ENCODE measurements at regions not wholly inside any gene's neighbourhood (a gene's known extent, or its start where the extent isn't known, plus 50 kb on each side); places are given as distances from the start of the nearest gene placed in this dataset.

DNA sequence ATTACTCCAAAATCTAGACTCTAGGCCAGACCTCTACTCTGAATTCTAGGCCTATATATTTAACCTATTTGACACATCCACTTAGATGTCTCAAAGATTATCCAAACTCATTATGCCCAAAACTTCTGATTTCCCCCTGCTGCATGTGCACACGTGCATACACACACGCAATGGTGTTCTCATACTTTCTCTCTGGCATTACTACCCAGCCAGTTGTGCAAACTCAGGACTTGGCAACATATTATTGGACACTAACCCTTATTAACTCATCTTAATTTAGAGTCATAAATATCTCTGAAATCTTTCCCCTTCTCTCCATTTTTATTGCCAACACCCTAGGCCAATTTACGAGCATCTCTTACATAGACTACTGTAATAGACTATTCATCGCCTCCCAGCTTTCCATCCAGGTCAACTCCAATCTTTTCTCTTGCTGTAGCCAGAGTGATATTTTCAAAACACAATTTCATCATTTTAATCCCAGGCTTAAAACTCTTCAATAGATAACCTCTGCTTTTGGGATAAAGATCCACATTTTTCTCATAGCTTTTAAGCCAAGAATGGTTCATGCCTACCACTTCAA, 141.2 kb upstream of the VLDLR start:
- no peaks in the 10 kb centered on the region for H3K36me3 Mint-ChIP-seq
- DNase-seq, result no peak
- H3K27me3 Mint-ChIP-seq (ENCODE audit: low read depth in 3 of 3), result peaks cover 0 to 2% (median under 1%) of the 10 kb centered on the region in 3 donors
- no peaks in the 10 kb centered on the region for H3K4me1 Mint-ChIP-seq
- no peak overlapping the region for H3K27ac Mint-ChIP-seq
- H3K4me3 Mint-ChIP-seq, result no peak overlapping the region
- H3K9me3 Mint-ChIP-seq, result peaks cover 0 to 5% (median 0%) of the 10 kb centered on the region in 6 donors

DNA sequence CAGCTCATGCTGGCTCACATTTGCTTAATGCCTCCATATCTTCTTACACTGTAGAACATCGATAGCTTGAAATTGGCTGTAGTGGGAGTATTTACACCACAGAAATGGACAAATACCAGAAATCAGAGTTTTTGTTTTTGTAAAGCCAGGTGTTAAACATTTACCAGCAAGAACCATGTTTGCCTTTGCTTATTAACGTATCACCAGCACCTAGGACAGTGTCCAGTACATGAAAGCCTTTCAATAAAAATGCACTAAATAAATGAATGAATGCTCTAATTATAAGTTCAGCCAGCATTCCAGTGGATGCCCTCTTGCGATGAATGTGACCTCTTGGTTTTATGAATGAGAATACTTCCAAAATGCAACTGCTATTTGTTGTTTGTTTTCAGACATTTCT, 140.4 kb upstream of the VLDLR start:
- H3K4me1 Mint-ChIP-seq, result no peaks in the 10 kb centered on the region
- H3K27me3 Mint-ChIP-seq (ENCODE audit: low read depth in 3 of 3), result peaks cover 0 to 2% (median 1%) of the 10 kb centered on the region in 3 donors

DNA sequence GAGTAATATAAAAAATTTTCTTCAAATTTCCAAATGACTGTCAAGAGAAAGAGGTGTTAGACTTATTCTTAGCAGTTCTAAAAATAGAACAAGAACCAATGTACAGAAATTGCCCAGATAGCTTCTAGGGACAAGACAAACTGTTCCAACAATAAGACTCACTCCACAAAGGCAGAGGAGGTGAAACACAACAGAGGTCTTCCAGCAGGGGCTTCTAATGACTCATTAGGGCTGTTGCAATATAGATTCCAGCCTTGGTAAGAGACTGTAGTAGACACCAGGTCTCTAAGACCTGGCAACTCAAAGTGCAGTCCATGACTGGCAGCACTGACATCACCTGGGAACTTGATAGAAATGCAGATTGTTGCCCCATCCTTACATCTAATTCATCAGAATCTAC, 134.6 kb upstream of the VLDLR start:
- Mint-ChIP-seq H3K27ac (no peak overlapping the region), H3K9me3 (peaks cover 0 to 2% (median 0%) of the 10 kb centered on the region in 6 donors), H3K4me3 (no peak overlapping the region), H3K27me3 (ENCODE audit: low read depth in 3 of 3) (peaks cover 0 to 9% (median 1%) of the 10 kb centered on the region in 3 donors), H3K4me1 (no peaks in the 10 kb centered on the region), H3K36me3 (no peaks in the 10 kb centered on the region)
- no peak for DNase-seq

More for the DNA sequence above, 140.4 kb upstream of the VLDLR start:
- Mint-ChIP-seq H3K36me3 (no peaks in the 10 kb centered on the region), H3K27ac (no peak overlapping the region), H3K4me3 (no peak overlapping the region), H3K9me3 (peaks cover 0 to 5% (median 0%) of the 10 kb centered on the region in 6 donors)
- DNase-seq, result no peak

DNA sequence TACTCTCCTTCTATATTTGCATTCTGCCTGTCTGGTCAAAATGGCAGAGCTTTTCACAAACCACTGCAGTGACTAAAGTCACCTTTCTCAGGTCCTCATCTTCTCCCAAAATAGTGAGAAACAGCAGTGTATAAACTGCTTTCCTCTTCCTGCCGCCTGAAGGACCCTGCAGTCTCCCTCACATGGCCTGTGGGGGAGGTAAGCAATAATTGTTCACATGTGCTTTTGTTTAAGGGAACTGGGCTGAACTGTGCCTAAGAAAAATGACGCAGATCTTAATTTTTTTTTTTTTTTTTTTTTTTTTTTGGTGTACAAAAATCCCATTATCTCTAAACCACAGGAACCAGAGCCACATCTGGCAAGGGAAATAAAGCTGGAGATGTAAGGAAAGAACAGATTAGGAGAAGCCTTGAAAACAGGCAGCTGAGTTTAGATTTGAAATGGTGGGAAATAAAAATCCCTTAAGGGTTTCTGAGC, 131.7 kb upstream of the VLDLR start:
- H3K9me3 Mint-ChIP-seq, result no peaks in the 10 kb centered on the region
- peaks cover 0 to 9% (median 1%) of the 10 kb centered on the region in 3 donors for H3K27me3 Mint-ChIP-seq (ENCODE audit: low read depth in 3 of 3)
- H3K27ac Mint-ChIP-seq, result no peak overlapping the region
- no peak overlapping the region for H3K4me3 Mint-ChIP-seq
- no peak for DNase-seq
- no peaks in the 10 kb centered on the region for H3K4me1 Mint-ChIP-seq
- no peaks in the 10 kb centered on the region for H3K36me3 Mint-ChIP-seq

DNA sequence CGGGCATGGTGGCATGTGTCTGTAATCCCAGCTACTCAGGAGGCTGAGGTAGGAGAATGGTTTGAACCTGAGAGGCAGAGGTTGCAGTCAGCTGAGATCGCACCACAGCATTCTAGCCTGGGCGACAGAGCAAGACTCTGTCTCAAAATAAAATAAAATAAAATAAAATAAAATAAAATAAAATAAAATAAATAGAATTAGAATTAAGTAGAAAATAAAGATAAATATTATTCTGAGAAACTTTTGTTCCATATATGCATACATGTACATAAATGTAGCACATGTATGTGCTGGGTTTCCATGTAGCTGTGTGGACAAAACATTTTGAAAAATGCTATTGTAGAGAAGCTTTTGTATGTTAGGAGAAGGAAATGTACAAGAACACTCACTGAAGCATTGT, 129.4 kb upstream of the VLDLR start:
- DNase-seq, result no peak
- Mint-ChIP-seq H3K36me3 (no peaks in the 10 kb centered on the region), H3K27ac (no peak overlapping the region), H3K4me3 (no peak overlapping the region), H3K4me1 (no peaks in the 10 kb centered on the region), H3K27me3 (ENCODE audit: low read depth in 3 of 3) (peaks cover 0 to 9% (median 0%) of the 10 kb centered on the region in 3 donors), H3K9me3 (no peaks in the 10 kb centered on the region)

DNA sequence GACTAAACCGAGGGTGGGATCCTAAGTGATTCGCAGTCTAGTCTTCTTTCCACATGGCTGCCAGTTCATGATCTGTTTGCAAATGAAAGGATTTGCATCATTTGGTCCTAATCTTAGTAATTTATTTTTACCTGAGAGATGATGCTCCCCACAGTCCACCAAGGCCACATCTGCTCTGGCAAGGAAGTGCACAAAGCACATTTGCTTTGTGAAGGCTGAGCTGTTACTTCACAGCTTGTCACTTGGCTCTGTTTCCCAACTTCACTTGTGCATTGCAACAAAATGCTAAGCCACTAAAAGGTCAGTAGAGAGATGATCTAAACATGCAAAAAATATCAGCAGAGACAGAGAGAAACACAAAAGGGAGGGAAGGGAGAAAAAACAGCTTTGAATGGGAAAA, 128.5 kb upstream of the VLDLR start:
- no peaks in the 10 kb centered on the region for H3K9me3 Mint-ChIP-seq
- no peak overlapping the region for H3K4me3 Mint-ChIP-seq
- H3K27me3 Mint-ChIP-seq (ENCODE audit: low read depth in 3 of 3), result peaks cover 0 to 9% (median 0%) of the 10 kb centered on the region in 3 donors
- no peak for DNase-seq
- no peaks in the 10 kb centered on the region for H3K36me3 Mint-ChIP-seq
- no peak overlapping the region for H3K27ac Mint-ChIP-seq
- no peaks in the 10 kb centered on the region for H3K4me1 Mint-ChIP-seq

DNA sequence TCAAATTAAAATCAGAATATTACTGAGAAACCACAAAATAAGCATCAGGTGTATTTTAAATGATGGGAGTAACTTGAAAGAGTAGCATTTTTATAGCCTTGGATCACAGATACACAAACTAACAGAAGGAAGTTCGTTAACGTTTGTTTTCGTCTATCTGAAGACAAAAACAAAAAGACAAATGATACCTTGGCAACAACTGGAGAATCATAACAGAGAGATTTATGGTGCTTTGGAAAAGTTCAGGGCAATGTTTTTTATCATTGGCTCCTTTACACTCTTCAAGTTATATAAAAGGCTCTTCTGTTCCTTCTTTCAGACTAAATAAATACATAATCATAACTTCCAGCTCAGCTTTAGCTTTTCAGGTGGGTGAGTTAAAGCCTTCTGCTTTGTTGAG, 128.1 kb upstream of the VLDLR start:
- peaks cover 0 to 9% (median 0%) of the 10 kb centered on the region in 3 donors for H3K27me3 Mint-ChIP-seq (ENCODE audit: low read depth in 3 of 3)
- H3K27ac Mint-ChIP-seq, result no peak overlapping the region
- DNase-seq, result no peak
- no peak overlapping the region for H3K4me3 Mint-ChIP-seq
- H3K4me1 Mint-ChIP-seq, result no peaks in the 10 kb centered on the region
- H3K9me3 Mint-ChIP-seq, result no peaks in the 10 kb centered on the region
- H3K36me3 Mint-ChIP-seq, result no peaks in the 10 kb centered on the region

DNA sequence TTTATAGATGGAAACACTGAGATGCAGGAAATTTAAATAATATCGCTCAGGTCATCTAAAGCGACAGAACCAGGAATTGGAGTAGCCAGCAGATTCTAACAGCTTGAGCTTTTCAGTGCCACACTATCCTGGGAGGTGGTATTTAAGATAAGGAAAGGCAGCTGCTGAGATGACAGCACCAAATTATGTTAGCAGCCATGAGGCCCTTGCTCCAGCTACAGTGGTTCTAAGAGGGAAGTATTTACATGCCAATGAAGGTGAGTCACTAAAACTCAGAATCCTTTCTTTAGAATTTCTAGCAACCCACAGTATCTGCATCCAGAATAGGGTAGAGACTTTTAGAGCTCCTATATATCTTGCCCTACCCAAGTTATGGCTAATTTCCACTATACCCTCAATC, 127.0 kb upstream of the VLDLR start:
- H3K4me1 Mint-ChIP-seq, result no peaks in the 10 kb centered on the region
- H3K4me3 Mint-ChIP-seq, result no peak overlapping the region
- H3K27ac Mint-ChIP-seq, result no peak overlapping the region
- DNase-seq, result no peak
- H3K9me3 Mint-ChIP-seq, result no peaks in the 10 kb centered on the region
- H3K36me3 Mint-ChIP-seq, result no peaks in the 10 kb centered on the region
- H3K27me3 Mint-ChIP-seq (ENCODE audit: low read depth in 3 of 3), result peaks cover 0 to 5% (median 0%) of the 10 kb centered on the region in 3 donors

DNA sequence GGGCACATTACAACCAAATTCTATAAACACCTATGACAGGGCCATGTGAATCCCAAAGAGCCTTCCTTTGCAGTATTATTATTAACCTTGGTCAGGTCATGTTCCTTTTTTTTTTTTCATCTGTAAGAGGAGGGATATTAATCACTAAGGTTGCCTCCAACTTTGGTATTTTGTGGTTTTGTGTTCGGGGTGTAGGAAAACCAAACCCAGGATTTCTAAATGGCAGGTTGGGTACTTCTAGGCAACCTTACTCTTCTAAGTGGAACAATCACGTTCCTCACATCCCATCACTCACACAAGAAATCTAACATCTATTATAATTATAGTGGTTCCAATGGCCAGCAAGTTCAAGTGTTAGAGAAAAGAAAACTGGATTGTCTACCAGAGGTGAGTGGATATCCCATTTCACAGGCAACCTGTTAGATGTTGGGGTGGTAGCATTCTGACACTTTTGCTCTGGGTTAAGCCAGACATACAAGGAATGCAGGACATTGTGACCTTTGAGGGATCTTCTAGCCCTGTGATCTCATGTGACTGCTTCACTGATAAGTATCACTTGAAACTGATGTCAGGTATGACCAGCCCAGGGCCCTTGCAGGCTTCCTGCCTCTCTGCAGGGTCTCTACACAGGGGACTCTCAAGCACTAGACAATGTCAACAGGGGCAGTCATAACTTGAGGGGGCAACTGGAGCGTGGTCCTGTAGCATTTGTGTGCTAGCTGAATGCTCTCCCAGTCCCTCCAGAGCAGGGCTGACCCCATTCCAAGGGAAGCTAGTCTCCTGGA, 126.2 kb upstream of the VLDLR start:
- Mint-ChIP-seq H3K4me3 (no peak overlapping the region), H3K27ac (no peak overlapping the region), H3K4me1 (no peaks in the 10 kb centered on the region), H3K9me3 (no peaks in the 10 kb centered on the region), H3K27me3 (ENCODE audit: low read depth in 3 of 3) (peaks cover 0 to 3% (median 0%) of the 10 kb centered on the region in 3 donors), H3K36me3 (no peaks in the 10 kb centered on the region)
- no peak for DNase-seq

DNA sequence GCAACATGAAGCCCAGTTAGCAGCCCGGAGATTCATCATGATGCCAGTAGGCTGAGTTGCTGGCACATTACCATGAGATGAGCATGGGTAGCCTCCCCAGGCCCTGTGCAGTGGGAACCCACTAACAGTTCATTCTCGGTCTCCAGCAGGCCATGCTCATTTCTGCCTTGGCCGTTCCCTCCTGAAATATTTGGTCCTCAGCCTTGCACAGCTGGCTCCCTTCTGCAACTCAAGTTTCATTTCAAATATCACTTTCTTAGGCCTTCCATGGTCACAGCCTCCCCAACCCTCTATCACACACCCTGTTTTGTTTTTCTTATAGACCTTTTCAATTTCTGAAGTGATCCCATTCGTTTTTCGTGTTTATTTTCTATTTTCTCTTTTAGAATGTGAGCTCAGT, 125.4 kb upstream of the VLDLR start:
- H3K4me1 Mint-ChIP-seq, result no peaks in the 10 kb centered on the region
- no peak overlapping the region for H3K4me3 Mint-ChIP-seq
- H3K36me3 Mint-ChIP-seq, result no peaks in the 10 kb centered on the region
- DNase-seq, result no peak
- no peaks in the 10 kb centered on the region for H3K27me3 Mint-ChIP-seq (ENCODE audit: low read depth in 3 of 3)
- H3K9me3 Mint-ChIP-seq, result no peaks in the 10 kb centered on the region
- no peak overlapping the region for H3K27ac Mint-ChIP-seq

DNA sequence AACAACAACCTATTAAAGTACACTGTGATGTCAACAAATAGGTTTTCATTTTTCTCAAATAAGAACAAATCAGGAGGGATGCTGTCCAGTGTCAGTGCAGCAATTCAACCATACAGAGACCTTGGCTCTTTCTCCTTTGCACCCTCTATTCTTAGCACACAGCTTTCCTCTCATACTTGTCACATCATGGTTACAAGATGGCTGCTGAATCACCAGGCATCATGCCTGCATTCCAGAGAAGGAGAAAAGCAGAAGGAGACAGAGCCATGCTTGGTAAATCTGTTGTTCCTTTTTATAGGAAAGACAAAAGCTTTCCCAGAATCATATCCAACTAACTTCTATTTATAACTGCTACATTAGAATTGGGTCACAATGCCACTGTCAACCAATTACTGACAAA, 124.7 kb upstream of the VLDLR start:
- Mint-ChIP-seq H3K4me1 (no peaks in the 10 kb centered on the region), H3K36me3 (no peaks in the 10 kb centered on the region), H3K27ac (no peak overlapping the region), H3K4me3 (no peak overlapping the region), H3K27me3 (ENCODE audit: low read depth in 3 of 3) (peaks cover 0 to 2% (median 0%) of the 10 kb centered on the region in 3 donors), H3K9me3 (no peaks in the 10 kb centered on the region)
- DNase-seq, result no peak

DNA sequence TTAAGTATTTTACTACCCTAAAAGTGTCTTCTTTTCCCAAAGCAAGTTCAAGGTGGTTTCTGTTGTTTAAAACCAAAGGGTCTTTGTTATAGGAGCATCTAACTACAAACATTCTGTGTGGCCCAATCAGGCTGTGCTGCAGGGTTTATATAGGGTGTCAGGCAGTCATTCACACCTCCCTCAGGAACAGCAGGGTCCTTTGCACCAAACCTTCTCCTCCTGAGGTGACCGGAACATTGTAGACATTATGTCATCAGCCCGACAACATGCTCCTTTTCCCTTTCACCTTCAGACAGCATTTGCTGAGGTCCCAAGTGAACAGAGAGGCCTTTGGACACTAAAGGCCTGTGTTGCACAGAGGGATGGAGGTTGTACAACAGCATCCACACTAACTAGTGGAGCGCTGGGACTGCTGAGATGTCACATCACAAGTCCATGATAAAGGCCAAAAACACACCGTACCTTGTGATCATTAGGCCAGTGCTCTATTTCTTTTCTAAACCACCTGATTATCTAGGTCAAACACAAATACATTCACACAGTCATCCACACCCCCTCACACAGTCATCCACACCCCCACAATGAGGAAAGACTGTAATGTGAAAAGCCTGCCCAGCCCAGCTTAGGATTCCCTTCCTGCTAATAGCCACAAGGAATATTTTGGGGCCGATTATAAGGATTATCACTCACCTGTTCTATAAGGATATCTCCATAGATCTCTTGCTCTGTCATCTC, 123.8 kb upstream of the VLDLR start:
- Mint-ChIP-seq H3K27ac (no peak overlapping the region), H3K4me3 (no peak overlapping the region), H3K4me1 (no peaks in the 10 kb centered on the region), H3K36me3 (no peaks in the 10 kb centered on the region), H3K27me3 (ENCODE audit: low read depth in 3 of 3) (peaks cover 0 to 2% (median 0%) of the 10 kb centered on the region in 3 donors), H3K9me3 (no peaks in the 10 kb centered on the region)
- no peak for DNase-seq

DNA sequence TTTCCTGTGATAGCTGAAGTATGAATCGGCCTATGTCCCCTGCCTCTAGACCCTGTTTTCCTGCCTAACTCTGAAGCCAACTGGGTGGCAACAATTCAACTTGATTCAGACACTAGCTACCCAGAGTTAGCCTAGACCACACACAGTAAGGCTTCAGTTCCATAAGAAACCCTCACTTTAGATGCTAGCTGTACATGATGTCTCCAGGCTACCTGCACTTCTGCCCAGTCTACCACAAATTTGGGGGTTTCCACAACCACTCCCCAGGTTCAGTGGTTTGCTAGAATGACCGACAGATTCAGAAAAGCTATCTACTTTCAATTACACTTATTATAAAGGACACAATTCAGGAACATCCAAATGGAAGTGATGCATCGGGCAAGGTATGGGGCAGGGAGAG, 119.4 kb upstream of the VLDLR start:
- H3K9me3 Mint-ChIP-seq, result no peaks in the 10 kb centered on the region
- H3K27me3 Mint-ChIP-seq (ENCODE audit: low read depth in 3 of 3), result peaks cover 2% of the 10 kb centered on the region in 3 donors
- no peak for DNase-seq
- H3K36me3 Mint-ChIP-seq, result no peaks in the 10 kb centered on the region
- H3K4me1 Mint-ChIP-seq, result no peaks in the 10 kb centered on the region
- no peak overlapping the region for H3K27ac Mint-ChIP-seq
- H3K4me3 Mint-ChIP-seq, result no peak overlapping the region

DNA sequence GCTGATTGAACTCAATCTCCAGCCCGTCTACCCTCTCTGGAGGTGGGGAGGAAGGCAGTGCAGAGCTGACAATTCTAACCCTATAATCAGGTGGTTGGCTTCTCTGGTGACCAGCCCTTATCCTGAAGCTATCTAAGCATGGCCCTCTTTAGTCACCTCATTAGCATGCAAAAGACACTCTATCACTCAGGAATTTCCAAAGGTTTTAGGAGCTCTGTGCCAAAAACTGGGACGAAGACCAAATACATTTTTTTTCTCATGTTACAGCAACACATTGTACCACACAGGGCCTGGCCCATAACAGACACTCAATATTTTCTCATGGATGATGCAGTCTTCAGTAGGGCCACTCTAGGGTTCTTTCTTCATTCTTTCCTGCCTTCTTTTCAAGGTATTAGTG, 118.8 kb upstream of the VLDLR start:
- peaks cover 2 to 6% (median 2%) of the 10 kb centered on the region in 3 donors for H3K27me3 Mint-ChIP-seq (ENCODE audit: low read depth in 3 of 3)
- H3K4me1 Mint-ChIP-seq, result no peaks in the 10 kb centered on the region
- no peak overlapping the region for H3K4me3 Mint-ChIP-seq
- no peak for DNase-seq
- H3K9me3 Mint-ChIP-seq, result no peaks in the 10 kb centered on the region
- no peak overlapping the region for H3K27ac Mint-ChIP-seq
- H3K36me3 Mint-ChIP-seq, result no peaks in the 10 kb centered on the region

Measured in immature natural killer cell (primary cell).